Activated T-helper 1 cell treated with anti-CD3 and anti-CD28 coated beads, Interleukin-12 subunit alpha, Interleukin-12 subunit beta, Interleukin-2, Interleukin-4 antibody, amounts not matched to agents 30 ng/mL and 10 ng/mL and 1 ng/mL, durations not matched to agents 14 hours and 24 hours and 36 hours (primary cell): ENCODE measurements at regions not wholly inside any gene's neighbourhood (a gene's known extent, or its start where the extent isn't known, plus 50 kb on each side); places are given as distances from the start of the nearest gene placed in this dataset.

Source experiments
- DNase-seq: peaks from one replicate; pipeline ENCODE4 v3.0.0; 2021; ENCODE audit warnings: low spot score
- H3K27ac Mint-ChIP-seq: one replicate; pipeline ENCODE4 v1.8.0; 2021; ENCODE audit warnings: mild to moderate bottlenecking, mixed read lengths
- H3K27me3 Mint-ChIP-seq: one replicate; pipeline ENCODE4 v1.8.0; 2022; ENCODE audit warnings: mild to moderate bottlenecking, moderate library complexity, mixed read lengths; ENCODE audit not compliant: insufficient read depth
- H3K36me3 Mint-ChIP-seq: one replicate; pipeline ENCODE4 v1.8.0; 2021; ENCODE audit warnings: low read depth, mixed read lengths
- H3K4me1 Mint-ChIP-seq: one replicate; pipeline ENCODE4 v1.8.0; 2021; ENCODE audit warnings: low read depth, mixed read lengths
- H3K4me3 Mint-ChIP-seq: one replicate; pipeline ENCODE4 v1.8.0; 2021; ENCODE audit warnings: mild to moderate bottlenecking, moderate library complexity, mixed read lengths
- H3K9me3 Mint-ChIP-seq: one replicate; pipeline ENCODE4 v1.8.0; 2021; ENCODE audit warnings: mixed read lengths
- intact Hi-C: fragments of 100-400 bp; cut with micrococcal nuclease; formaldehyde crosslinking; loops from one replicate; pipeline ENCODE4 v1.15.1; 2024

DNA sequence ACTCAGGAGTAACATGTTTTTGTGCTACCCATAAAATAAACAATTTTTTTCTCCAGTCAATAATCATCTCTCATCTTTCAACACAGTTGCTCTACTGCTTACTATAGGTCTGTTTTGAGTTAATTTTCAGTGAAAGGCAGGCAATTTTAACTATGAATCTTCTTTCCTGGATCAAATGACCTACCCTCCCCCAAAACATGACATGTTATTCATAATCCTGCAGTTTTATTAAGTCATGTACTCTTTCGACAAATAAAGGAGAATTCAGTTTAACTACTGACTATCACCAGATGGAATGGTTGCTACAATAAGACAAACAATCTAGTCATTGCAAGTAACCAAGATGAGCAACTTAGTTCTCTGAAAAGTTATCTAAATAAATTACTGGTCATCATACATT is 106.0 kb upstream of the FAR2 start:
- Mint-ChIP-seq H3K4me3 (no peak overlapping the region), H3K27ac (no peak overlapping the region), H3K9me3 (no peaks in the 10 kb centered on the region), H3K36me3 (no peaks in the 10 kb centered on the region), H3K4me1 (no peaks in the 10 kb centered on the region), H3K27me3 (peaks cover 7% of the 10 kb centered on the region)
- intact Hi-C loops = no loop called here
- DNase-seq = no peak

DNA sequence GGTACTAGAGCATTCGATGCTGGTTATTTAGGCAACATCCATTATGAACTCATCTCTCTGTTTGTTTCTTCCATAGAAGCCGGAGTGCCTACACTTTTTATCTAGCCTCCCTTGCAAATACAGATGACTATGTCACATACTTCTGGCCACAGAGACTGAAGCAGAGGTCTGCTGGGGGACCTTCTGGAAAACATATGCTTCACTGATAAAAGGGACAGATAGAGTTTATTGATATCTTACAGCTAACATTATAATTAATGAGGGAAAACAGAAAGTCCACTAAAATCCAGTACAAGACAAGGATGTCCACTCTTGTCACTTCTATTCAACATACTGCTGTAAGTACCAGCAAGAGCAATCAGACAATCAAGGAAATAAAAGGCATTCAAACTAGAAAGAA is 104.3 kb upstream of the FAR2 start:
- H3K4me3 Mint-ChIP-seq = no peak overlapping the region
- no peak overlapping the region for H3K27ac Mint-ChIP-seq
- H3K9me3 Mint-ChIP-seq = no peaks in the 10 kb centered on the region
- peaks cover 11% of the 10 kb centered on the region for H3K27me3 Mint-ChIP-seq
- no peaks in the 10 kb centered on the region for H3K36me3 Mint-ChIP-seq
- no peak for DNase-seq
- intact Hi-C loops = no loop called here
- no peaks in the 10 kb centered on the region for H3K4me1 Mint-ChIP-seq

DNA sequence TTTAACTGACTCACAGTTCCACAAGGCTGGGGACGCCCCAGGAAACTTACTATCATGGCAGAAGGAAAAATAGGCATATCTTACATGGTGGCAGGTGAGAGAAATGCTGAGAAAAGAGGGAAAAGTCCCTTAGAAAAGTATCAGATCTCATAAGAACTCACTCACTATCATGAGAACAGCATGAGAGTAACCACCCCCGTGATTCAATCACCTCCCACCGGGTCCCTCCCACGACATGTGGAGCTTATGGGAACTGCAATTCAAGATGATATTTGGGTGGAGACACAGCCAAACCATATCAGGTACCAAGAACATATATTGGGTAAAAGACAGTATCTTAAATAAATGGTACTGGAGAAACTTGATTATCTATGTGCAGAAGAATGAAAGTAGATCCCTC is 100.3 kb upstream of the FAR2 start:
- Mint-ChIP-seq H3K4me3 (no peak overlapping the region), H3K9me3 (no peaks in the 10 kb centered on the region), H3K36me3 (no peaks in the 10 kb centered on the region), H3K4me1 (no peaks in the 10 kb centered on the region), H3K27me3 (peaks cover 9% of the 10 kb centered on the region), H3K27ac (no peak overlapping the region)
- DNase-seq = no peak
- intact Hi-C loops = no loop called here

DNA sequence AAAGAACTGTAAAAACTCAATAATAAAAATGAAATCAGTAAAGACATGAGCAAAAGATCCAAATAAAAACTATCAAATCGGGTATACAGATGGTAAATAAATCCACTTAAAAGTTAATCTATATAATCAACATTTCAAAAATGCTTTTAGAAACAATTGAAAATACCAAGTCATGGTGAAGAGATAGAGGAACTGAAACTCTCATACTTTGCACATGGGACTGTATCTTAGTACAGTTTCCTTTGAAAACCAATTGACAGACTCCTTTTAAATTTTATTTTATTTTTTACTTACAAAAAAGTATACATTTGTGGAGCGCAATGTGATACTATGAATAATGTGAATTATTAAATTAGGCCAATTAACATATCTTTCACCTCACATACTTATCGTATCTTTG is 98.6 kb upstream of the FAR2 start:
- intact Hi-C loops = no loop called here
- Mint-ChIP-seq H3K27me3 (peaks cover 9% of the 10 kb centered on the region), H3K9me3 (no peaks in the 10 kb centered on the region), H3K4me3 (no peak overlapping the region), H3K36me3 (no peaks in the 10 kb centered on the region), H3K4me1 (no peaks in the 10 kb centered on the region), H3K27ac (no peak overlapping the region)
- DNase-seq = no peak

DNA sequence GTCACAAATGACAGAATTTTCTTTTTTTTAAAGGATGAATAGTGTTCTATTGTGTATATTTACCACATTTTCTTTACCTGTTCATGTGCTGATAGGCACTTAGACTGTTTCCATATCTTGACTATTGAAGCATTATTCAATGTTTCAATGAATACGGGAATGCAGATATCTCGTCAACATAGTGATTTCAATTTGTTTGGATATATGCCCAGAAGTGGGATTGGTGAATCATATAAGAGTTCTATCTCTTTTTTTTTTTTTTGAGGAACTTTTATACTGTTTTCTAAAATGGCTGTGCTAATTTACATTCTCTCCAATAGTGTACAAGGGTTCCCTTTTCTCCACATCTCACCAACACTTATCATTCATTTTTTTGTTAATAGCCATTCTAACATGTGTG is 97.9 kb upstream of the FAR2 start:
- intact Hi-C loops = no loop called here
- DNase-seq = no peak
- H3K4me3 Mint-ChIP-seq = no peak overlapping the region
- no peaks in the 10 kb centered on the region for H3K4me1 Mint-ChIP-seq
- no peaks in the 10 kb centered on the region for H3K9me3 Mint-ChIP-seq
- H3K27me3 Mint-ChIP-seq = peaks cover 11% of the 10 kb centered on the region
- H3K36me3 Mint-ChIP-seq = no peaks in the 10 kb centered on the region
- H3K27ac Mint-ChIP-seq = no peak overlapping the region

DNA sequence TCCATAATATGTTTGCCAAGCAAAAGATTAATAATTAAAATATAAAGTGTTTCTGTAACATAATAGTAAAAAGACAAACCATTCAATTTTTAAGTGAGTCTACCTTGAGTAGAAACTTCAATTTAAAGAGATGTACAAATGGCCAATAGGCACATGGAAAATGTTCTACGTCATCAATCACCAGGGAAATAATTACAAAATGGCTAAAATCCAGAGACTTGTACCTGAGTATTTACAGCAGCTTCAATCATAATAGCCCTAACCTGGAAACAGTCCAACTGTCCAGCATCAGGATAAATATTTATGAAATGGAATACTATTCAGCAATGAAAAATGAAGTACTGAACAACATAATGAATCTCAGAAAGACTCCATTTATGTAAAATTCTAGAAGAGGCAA is 95.5 kb upstream of the FAR2 start:
- no peaks in the 10 kb centered on the region for H3K4me1 Mint-ChIP-seq
- no peak for DNase-seq
- intact Hi-C loops = no loop called here
- H3K27me3 Mint-ChIP-seq = peaks cover 6% of the 10 kb centered on the region
- H3K27ac Mint-ChIP-seq = no peak overlapping the region
- no peaks in the 10 kb centered on the region for H3K36me3 Mint-ChIP-seq
- no peak overlapping the region for H3K4me3 Mint-ChIP-seq
- no peaks in the 10 kb centered on the region for H3K9me3 Mint-ChIP-seq

DNA sequence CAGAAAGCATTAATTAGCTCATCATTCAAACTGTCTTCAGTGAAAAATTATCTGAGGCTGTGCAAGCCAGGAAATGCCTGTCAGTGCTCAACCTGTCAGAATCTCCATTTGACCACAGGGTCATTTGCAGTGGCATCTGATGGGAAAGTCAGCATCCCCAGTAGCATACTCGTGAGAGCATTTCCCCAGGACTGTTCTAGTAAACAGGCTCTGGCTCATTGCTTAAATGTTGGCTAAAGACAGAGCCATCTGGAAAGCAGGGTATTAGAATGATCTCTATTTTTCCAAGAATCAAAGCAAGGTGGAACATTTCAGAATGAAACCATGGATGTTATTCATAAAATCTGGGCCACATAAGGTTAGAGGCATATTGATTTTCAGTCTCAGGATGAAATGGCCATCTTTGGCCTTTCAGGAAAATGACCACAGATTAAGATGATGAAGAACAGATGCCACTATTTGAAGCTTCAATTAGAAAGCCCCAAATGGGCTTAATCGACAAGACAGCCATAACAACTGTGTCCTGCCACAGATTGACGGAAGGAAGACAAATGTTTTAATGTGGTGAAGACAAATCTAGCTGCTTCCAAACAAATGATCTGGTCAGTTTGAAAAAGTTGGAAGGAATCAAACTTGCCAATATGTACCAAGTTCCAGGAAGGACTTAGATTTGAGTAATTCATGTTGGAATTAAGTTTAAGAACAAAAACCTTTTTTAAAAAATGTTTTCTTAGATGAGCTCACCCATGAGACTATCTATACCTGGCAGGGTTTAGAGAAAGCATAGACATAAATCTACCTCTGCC is 94.0 kb upstream of the FAR2 start:
- Mint-ChIP-seq H3K9me3 (no peaks in the 10 kb centered on the region), H3K27ac (no peak overlapping the region), H3K4me1 (no peaks in the 10 kb centered on the region), H3K27me3 (peaks cover 4% of the 10 kb centered on the region), H3K36me3 (no peaks in the 10 kb centered on the region), H3K4me3 (no peak overlapping the region)
- no peak for DNase-seq
- intact Hi-C loops = no loop called here

DNA sequence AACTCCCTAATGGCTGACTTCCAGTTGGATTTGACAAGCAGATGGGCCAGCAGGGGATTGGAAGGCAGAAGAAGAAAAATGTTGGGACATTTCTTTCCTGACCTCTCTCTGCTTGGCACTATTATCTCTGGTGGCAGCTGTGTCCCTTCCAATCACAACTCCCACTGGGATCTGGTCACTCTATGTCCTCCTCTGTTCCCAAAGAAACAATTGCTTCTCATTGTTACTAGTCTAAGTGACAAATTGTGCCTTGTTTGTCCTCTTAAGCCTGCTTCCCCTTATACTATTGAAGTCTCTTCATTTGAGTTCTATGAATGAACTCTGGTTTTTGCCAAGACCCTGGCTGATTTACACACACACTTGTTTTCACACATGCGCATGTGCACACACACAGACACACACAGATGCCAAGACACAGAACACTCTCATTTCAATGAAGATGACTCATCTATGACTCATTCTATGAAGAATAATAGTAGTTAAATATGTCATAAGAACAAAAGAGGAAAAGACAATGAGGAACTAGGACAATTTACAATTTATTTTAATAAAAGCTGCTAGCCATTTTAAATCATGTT is 83.0 kb upstream of the FAR2 start:
- no peak for DNase-seq
- Mint-ChIP-seq H3K27me3 (peaks cover 10% of the 10 kb centered on the region), H3K4me3 (no peak overlapping the region), H3K27ac (no peak overlapping the region), H3K9me3 (no peaks in the 10 kb centered on the region), H3K36me3 (no peaks in the 10 kb centered on the region), H3K4me1 (no peaks in the 10 kb centered on the region)
- intact Hi-C loops = no loop called here

DNA sequence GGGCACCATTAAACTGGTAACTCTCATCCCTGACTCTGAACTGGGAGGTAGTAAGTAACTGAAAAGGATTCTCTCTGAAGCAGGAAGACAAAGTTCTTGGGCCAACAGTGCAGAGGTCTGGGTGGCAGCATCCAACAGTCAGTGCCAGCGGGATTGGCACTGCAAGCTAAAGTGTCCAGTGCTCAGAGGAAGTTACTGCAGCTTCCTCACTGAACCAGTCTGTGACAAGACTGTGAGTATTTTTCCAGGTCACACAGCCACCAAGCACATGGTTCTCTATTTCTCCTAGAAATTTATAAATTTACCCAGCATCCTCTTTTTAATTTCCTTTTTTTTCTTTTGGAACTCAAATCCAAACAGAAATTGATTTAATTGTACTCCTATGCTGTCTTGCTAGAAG is 81.6 kb upstream of the FAR2 start:
- Mint-ChIP-seq H3K27ac (no peak overlapping the region), H3K4me3 (no peak overlapping the region), H3K36me3 (no peaks in the 10 kb centered on the region), H3K9me3 (no peaks in the 10 kb centered on the region), H3K4me1 (no peaks in the 10 kb centered on the region), H3K27me3 (peaks cover 17% of the 10 kb centered on the region)
- intact Hi-C loops = no loop called here
- DNase-seq = no peak

DNA sequence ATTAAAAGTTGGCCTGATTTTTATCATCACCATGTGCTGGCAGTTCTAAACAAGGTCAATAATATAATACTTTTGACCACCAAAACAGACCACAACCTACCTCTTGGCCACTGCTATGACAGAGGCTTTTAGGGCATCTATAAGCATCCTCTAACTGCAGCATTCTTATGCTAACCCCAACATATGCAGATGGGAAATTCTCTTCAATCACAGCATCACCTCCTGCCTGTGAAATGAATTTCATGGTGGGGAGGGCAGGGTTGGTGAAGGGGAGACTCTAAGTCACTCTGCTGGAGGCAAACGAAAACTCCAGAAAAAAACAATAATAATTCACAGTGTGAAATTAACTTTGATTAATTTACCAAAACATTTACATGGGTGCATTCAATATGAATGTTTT is 78.8 kb upstream of the FAR2 start:
- Mint-ChIP-seq H3K4me3 (no peak overlapping the region), H3K4me1 (peaks cover 5% of the 10 kb centered on the region), H3K36me3 (no peaks in the 10 kb centered on the region), H3K27ac (no peak overlapping the region), H3K9me3 (no peaks in the 10 kb centered on the region), H3K27me3 (peaks cover 23% of the 10 kb centered on the region)
- no peak for DNase-seq
- intact Hi-C loops = loop anchor here (5.0 kb wide), 2 partner anchors 87 to 1772 kb away; no protein-coding TSS in a partner anchor

DNA sequence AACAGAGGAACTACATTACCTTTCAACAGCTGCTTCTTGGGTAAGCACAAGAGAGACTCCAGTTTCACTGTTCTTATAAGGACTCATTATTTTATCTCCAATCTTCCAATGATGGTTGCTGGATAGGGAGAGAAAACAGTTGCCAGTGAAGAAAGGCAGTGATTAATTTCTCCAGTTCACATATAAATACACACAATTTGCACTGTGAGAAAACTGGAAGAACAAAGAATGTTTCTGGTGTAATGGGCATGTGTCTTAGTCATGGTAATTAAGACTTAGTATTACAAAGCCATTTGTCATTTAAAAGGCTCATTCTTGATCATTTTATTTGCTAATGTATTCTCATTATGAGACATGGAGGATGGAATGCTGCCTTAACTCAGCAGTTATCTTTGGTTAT is 78.0 kb upstream of the FAR2 start:
- Mint-ChIP-seq H3K4me3 (no peak overlapping the region), H3K36me3 (no peaks in the 10 kb centered on the region), H3K27ac (no peak overlapping the region), H3K27me3 (peaks cover 25% of the 10 kb centered on the region), H3K4me1 (peaks cover 5% of the 10 kb centered on the region), H3K9me3 (no peaks in the 10 kb centered on the region)
- intact Hi-C loops = loop anchor here (5.0 kb wide), 2 partner anchors 86 to 1771 kb away; no protein-coding TSS in a partner anchor
- DNase-seq = no peak

DNA sequence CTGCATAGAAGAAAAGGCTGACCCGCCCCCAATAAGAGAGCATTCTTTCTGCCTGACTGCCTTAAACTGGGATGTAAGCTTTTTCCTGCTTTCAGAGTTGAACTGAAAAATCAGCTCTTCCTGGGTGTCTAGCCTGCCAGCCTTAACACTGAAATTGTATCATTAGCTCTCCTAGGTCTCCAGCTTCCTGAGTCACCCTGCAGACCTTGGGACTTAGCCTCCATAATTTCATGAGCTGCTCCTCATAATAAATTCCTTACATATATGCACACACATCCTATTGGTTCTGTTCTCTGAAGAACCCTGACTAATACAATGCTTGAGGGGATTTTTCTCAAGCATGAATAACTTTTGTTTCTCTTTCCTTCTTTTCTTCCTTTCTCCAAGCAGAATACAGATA is 76.4 kb upstream of the FAR2 start:
- no peaks in the 10 kb centered on the region for H3K36me3 Mint-ChIP-seq
- H3K27ac Mint-ChIP-seq = no peak overlapping the region
- H3K27me3 Mint-ChIP-seq = peaks cover 31% of the 10 kb centered on the region
- no peaks in the 10 kb centered on the region for H3K9me3 Mint-ChIP-seq
- H3K4me3 Mint-ChIP-seq = no peak overlapping the region
- peaks cover 5% of the 10 kb centered on the region for H3K4me1 Mint-ChIP-seq
- DNase-seq = no peak
- intact Hi-C loops = loop anchor here (1.0 to 5.0 kb wide), 3 partner anchors 85 to 1770 kb away; no protein-coding TSS in a partner anchor

DNA sequence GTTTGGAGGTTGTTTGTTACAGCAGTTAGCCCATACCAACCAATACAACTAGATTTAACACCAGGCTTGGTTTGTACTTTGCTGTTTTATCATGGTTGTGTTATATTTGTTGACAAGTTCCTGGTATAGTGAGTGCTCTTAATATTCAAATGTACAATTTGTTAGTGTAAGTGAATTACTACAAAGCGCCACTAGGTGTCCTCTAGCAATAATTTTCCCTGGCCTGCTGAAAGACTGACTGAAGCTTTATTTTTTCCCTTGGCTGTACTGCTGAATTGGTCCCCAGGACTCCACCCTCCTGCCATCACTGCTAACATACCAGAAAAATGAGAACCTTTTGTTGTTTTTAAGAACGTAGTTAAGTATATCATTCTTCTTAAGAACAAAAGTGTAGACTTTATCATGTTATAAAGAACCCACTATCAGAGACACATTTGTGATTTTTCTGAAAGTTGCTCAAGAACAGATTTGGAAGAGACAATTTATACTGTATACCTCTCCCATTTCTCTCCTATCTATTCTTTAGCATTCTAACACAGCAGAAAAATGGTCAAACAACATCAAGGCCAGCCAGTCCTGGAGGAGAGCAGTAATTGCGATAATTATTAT is 75.3 kb upstream of the FAR2 start:
- Mint-ChIP-seq H3K4me1 (peaks cover 5% of the 10 kb centered on the region), H3K27me3 (peaks cover 27% of the 10 kb centered on the region), H3K4me3 (no peak overlapping the region), H3K27ac (no peak overlapping the region), H3K9me3 (no peaks in the 10 kb centered on the region), H3K36me3 (no peaks in the 10 kb centered on the region)
- DNase-seq = no peak
- intact Hi-C loops = loop anchor here (1.0 to 5.0 kb wide), 3 partner anchors 84 to 1769 kb away; no protein-coding TSS in a partner anchor
